ENCODE measurements at regions not wholly inside any gene's neighbourhood (a gene's known extent, or its start where the extent isn't known, plus 50 kb on each side); places are given as distances from the start of the nearest gene placed in this dataset.
"Not testable (repeated sequence)": the region's sequence is repeated elsewhere in the genome, so short reads cannot be mapped to it uniquely, and the experiment has no call there.

GRCh38 chr9:42513535-42513934 is 330.1 kb downstream of the SPATA31A6 start:
- H3K4me1 ChIP-seq (ENCODE audit: control insufficient read depth, extremely low read depth, insufficient read depth, low read length); BruUV-seq (replicated peaks): not testable (repeated sequence)

GRCh38 chr9:42534325-42534983 is 351.0 kb downstream of the SPATA31A6 start:
- H3K4me2 ChIP-seq (ENCODE audit: insufficient read depth, low read length); H3K9me3 ChIP-seq (replicated peaks; ENCODE audit: control insufficient read depth, insufficient read depth, low read length); intact Hi-C loops (cut with micrococcal nuclease); H3K4me1 ChIP-seq (ENCODE audit: control insufficient read depth, extremely low read depth, insufficient read depth, low read length); H3K79me2 ChIP-seq (ENCODE audit: control insufficient read depth, insufficient read depth, low read length); H3K4me3 ChIP-seq (replicated peaks in 1 of 3; ENCODE audit: insufficient read depth in 1 of 3, low read depth in 1 of 3, low read length in 3 of 3); H3K9ac ChIP-seq (replicated peaks; ENCODE audit: extremely low read depth, insufficient read depth, low read length); H3K27me3 ChIP-seq (ENCODE audit: control insufficient read depth in 2 of 2, insufficient read depth in 2 of 2, low read length in 2 of 2); BruUV-seq (replicated peaks); FAIRE-seq; POLR2A ChIA-PET; H2AFZ ChIP-seq (ENCODE audit: low read depth, low read length); H3K27ac ChIP-seq (ENCODE audit: insufficient read depth, low read depth, low read length); H3K36me3 ChIP-seq (ENCODE audit: control insufficient read depth in 2 of 2, extremely low read depth in 1 of 2, insufficient read depth in 2 of 2, low read length in 2 of 2); dilution Hi-C loops (cut with MboI; ENCODE audit: extremely low pct_ligation_motif_present, low sequenced_read_pairs); H3K9me1 ChIP-seq (replicated peaks; ENCODE audit: control insufficient read depth, extremely low read depth, insufficient read depth, low read length); DNase-seq (ENCODE audit: low read depth, low spot score); H4K20me1 ChIP-seq (replicated peaks; ENCODE audit: control insufficient read depth, extremely low read depth, insufficient read depth, low read length); CTCF ChIA-PET: not testable (repeated sequence)

More at GRCh38 chr9:42513535-42513934, 330.1 kb downstream of the SPATA31A6 start:
- H3K4me3 ChIP-seq (replicated peaks in 1 of 3; ENCODE audit: insufficient read depth in 1 of 3, low read depth in 1 of 3, low read length in 3 of 3); H3K4me2 ChIP-seq (ENCODE audit: insufficient read depth, low read length); H3K9me3 ChIP-seq (replicated peaks; ENCODE audit: control insufficient read depth, insufficient read depth, low read length); intact Hi-C loops (cut with micrococcal nuclease); DNase-seq (ENCODE audit: low read depth, low spot score); H3K36me3 ChIP-seq (ENCODE audit: control insufficient read depth in 2 of 2, extremely low read depth in 1 of 2, insufficient read depth in 2 of 2, low read length in 2 of 2); H4K20me1 ChIP-seq (replicated peaks; ENCODE audit: control insufficient read depth, extremely low read depth, insufficient read depth, low read length); H2AFZ ChIP-seq (ENCODE audit: low read depth, low read length); H3K9me1 ChIP-seq (replicated peaks; ENCODE audit: control insufficient read depth, extremely low read depth, insufficient read depth, low read length); H3K79me2 ChIP-seq (ENCODE audit: control insufficient read depth, insufficient read depth, low read length); H3K9ac ChIP-seq (replicated peaks; ENCODE audit: extremely low read depth, insufficient read depth, low read length); POLR2A ChIA-PET; H3K27me3 ChIP-seq (ENCODE audit: control insufficient read depth in 2 of 2, insufficient read depth in 2 of 2, low read length in 2 of 2); FAIRE-seq; dilution Hi-C loops (cut with MboI; ENCODE audit: extremely low pct_ligation_motif_present, low sequenced_read_pairs); CTCF ChIA-PET; H3K27ac ChIP-seq (ENCODE audit: insufficient read depth, low read depth, low read length): not testable (repeated sequence)

GRCh38 chr9:42534984-42535325 is 351.5 kb downstream of the SPATA31A6 start:
- H2AFZ ChIP-seq (ENCODE audit: low read depth, low read length); H3K79me2 ChIP-seq (ENCODE audit: control insufficient read depth, insufficient read depth, low read length); H3K9me3 ChIP-seq (replicated peaks; ENCODE audit: control insufficient read depth, insufficient read depth, low read length); H3K4me2 ChIP-seq (ENCODE audit: insufficient read depth, low read length); BruUV-seq (replicated peaks); POLR2A ChIA-PET; H3K9ac ChIP-seq (replicated peaks; ENCODE audit: extremely low read depth, insufficient read depth, low read length); H3K27me3 ChIP-seq (ENCODE audit: control insufficient read depth in 2 of 2, insufficient read depth in 2 of 2, low read length in 2 of 2); H3K4me3 ChIP-seq (replicated peaks in 1 of 3; ENCODE audit: insufficient read depth in 1 of 3, low read depth in 1 of 3, low read length in 3 of 3); H3K27ac ChIP-seq (ENCODE audit: insufficient read depth, low read depth, low read length); CTCF ChIA-PET; FAIRE-seq; H4K20me1 ChIP-seq (replicated peaks; ENCODE audit: control insufficient read depth, extremely low read depth, insufficient read depth, low read length); dilution Hi-C loops (cut with MboI; ENCODE audit: extremely low pct_ligation_motif_present, low sequenced_read_pairs); H3K9me1 ChIP-seq (replicated peaks; ENCODE audit: control insufficient read depth, extremely low read depth, insufficient read depth, low read length); intact Hi-C loops (cut with micrococcal nuclease); H3K36me3 ChIP-seq (ENCODE audit: control insufficient read depth in 2 of 2, extremely low read depth in 1 of 2, insufficient read depth in 2 of 2, low read length in 2 of 2); H3K4me1 ChIP-seq (ENCODE audit: control insufficient read depth, extremely low read depth, insufficient read depth, low read length): not testable (repeated sequence)
- peak; percentile 12 for DNase-seq (ENCODE audit: low read depth, low spot score)
